H1 (cell line): ENCODE measurements at regions not wholly inside any gene's neighbourhood (a gene's known extent, or its start where the extent isn't known, plus 50 kb on each side); places are given as distances from the start of the nearest gene placed in this dataset.

Experiments
- ATF2 ChIP-seq: IDR thresholded peaks from 2 replicates; pipeline ENCODE4 v1.6.1; 2012; ENCODE audit warnings: low read length, inconsistent platforms
- BCL11A ChIP-seq, 2 experiments: IDR thresholded peaks; one replicate each; pipeline ENCODE4 v1.6.1; 2011; ENCODE audit warnings: low read depth in 2 of 2, low read length in 2 of 2, mild to moderate bottlenecking in 2 of 2
- CHD2 ChIP-seq: IDR thresholded peaks from 2 replicates; pipeline ENCODE4 v1.6.1; 2012; ENCODE audit warnings: low read length, improper control_type of control experiment
- CTCF ChIP-seq, 3 experiments: IDR thresholded peaks; 1 replicate in 2 of 3; 2 replicates in 1 of 3; pipeline versions ENCODE4 v1.5.1 to v1.6.1; 2011; ENCODE audit warnings: low read length in 3 of 3, mild to moderate bottlenecking in 3 of 3, inconsistent platforms in 2 of 3, low read depth in 1 of 3, moderate library complexity in 1 of 3; ENCODE audit not compliant: insufficient read depth in 1 of 3; ENCODE audit errors: control extremely low read depth in 1 of 3
- EZH2 ChIP-seq: fragments of 200-600 bp; sonication (generic); IDR thresholded peaks from 2 replicates; pipeline ENCODE4 v1.7.1; 2012; ENCODE audit warnings: low read depth, mild to moderate bottlenecking, moderate library complexity, low read length, inconsistent platforms; ENCODE audit not compliant: severe bottlenecking
- GABPA ChIP-seq: IDR thresholded peaks from 2 replicates; pipeline ENCODE4 v1.6.1; 2011; ENCODE audit warnings: mild to moderate bottlenecking, low read length, moderate library complexity, borderline replicate concordance; ENCODE audit not compliant: insufficient read depth
- MAFK ChIP-seq: IDR thresholded peaks from 2 replicates; pipeline ENCODE4 v1.6.1; 2012; ENCODE audit warnings: low read depth, mild to moderate bottlenecking, improper control_type of control experiment, low read length
- POLR2A ChIP-seq, 2 experiments: IDR thresholded peaks; 1 replicate in 1 of 2; 2 replicates in 1 of 2; pipeline ENCODE4 v1.6.1; 2011; ENCODE audit warnings: low read depth in 2 of 2, low read length in 2 of 2, mild to moderate bottlenecking in 2 of 2; ENCODE audit errors: control extremely low read depth in 1 of 2
- POLR2AphosphoS5 ChIP-seq: IDR thresholded peaks from 2 replicates; pipeline ENCODE4 v1.6.1; 2011; ENCODE audit warnings: low read depth, low read length
- SIN3A ChIP-seq, 2 experiments: IDR thresholded peaks in 1 of 2; conservative IDR thresholded peaks in 1 of 2; 2 replicates each; pipeline ENCODE4 v1.6.1; 2011 to 2012; ENCODE audit warnings: low read length in 2 of 2, improper control_type of control experiment in 1 of 2, low read depth in 1 of 2, mild to moderate bottlenecking in 1 of 2
- SIRT6 ChIP-seq: IDR thresholded peaks from one replicate; pipeline ENCODE4 v1.7.1; 2012; ENCODE audit warnings: low read length, inconsistent platforms
- SP1 ChIP-seq: IDR thresholded peaks from 2 replicates; pipeline ENCODE4 v1.6.1; 2011; ENCODE audit warnings: low read depth, low read length
- TBP ChIP-seq: IDR thresholded peaks from 2 replicates; pipeline ENCODE4 v1.6.1; 2011; ENCODE audit warnings: low read depth, low read length, improper control_type of control experiment
- USF2 ChIP-seq: IDR thresholded peaks from 2 replicates; pipeline ENCODE4 v1.6.1; 2011; ENCODE audit warnings: low read length, improper control_type of control experiment

DNA sequence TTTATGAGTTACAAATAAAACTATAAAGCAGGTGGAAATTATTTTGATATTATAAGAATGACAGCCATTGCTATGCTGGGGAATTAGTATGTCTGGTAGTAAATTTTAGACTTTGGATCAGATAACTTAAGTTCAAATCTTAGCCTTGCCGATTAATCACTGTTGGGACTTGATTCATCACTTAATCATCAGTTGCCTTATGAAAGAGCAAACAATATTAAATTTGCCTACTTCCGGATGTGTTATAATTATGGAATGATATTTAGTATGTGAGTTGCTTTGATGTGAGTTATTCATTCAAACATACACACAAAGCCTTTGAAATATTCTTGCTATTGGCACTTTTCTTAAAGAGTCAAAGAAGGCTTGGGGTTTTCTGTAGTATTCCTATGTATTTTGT lies 717.7 kb downstream of the BRINP1 start:
- TF ChIP-seq SIRT6: no peak
- no peak for TF ChIP-seq ATF2
- TF ChIP-seq EZH2: no peak
- no peak for TF ChIP-seq POLR2A (IDR thresholded peaks at IDR 0.05; ENCODE audit: control extremely low read depth in 1 of 2, low read depth in 2 of 2, low read length in 2 of 2)
- no peak for TF ChIP-seq CHD2
- TF ChIP-seq TBP: no peak
- TF ChIP-seq CTCF (IDR thresholded peaks at IDR 0.05; ENCODE audit: control extremely low read depth in 1 of 3, insufficient read depth in 1 of 3, low read depth in 1 of 3, low read length in 3 of 3): no peak
- no peak for TF ChIP-seq SIN3A (conservative IDR thresholded peaks at IDR 0.05 in 1 of 2, IDR thresholded peaks at IDR 0.05 in 1 of 2; ENCODE audit: low read depth in 1 of 2, low read length in 2 of 2)
- no peak for TF ChIP-seq BCL11A (IDR thresholded peaks at IDR 0.05; ENCODE audit: low read depth in 2 of 2, low read length in 2 of 2)
- TF ChIP-seq SP1: no peak
- TF ChIP-seq USF2: no peak
- TF ChIP-seq MAFK: no peak
- TF ChIP-seq POLR2AphosphoS5: no peak
- no peak for TF ChIP-seq GABPA
